ENCODE measurements at regions not wholly inside any gene's neighbourhood (a gene's known extent, or its start where the extent isn't known, plus 50 kb on each side); places are given as distances from the start of the nearest gene placed in this dataset.

- no peak for TF ChIP-seq EZH2phosphoT487 (IDR thresholded peaks at IDR 0.05; ENCODE audit: borderline replicate concordance, low read length)
- TF ChIP-seq, protein P1, sequence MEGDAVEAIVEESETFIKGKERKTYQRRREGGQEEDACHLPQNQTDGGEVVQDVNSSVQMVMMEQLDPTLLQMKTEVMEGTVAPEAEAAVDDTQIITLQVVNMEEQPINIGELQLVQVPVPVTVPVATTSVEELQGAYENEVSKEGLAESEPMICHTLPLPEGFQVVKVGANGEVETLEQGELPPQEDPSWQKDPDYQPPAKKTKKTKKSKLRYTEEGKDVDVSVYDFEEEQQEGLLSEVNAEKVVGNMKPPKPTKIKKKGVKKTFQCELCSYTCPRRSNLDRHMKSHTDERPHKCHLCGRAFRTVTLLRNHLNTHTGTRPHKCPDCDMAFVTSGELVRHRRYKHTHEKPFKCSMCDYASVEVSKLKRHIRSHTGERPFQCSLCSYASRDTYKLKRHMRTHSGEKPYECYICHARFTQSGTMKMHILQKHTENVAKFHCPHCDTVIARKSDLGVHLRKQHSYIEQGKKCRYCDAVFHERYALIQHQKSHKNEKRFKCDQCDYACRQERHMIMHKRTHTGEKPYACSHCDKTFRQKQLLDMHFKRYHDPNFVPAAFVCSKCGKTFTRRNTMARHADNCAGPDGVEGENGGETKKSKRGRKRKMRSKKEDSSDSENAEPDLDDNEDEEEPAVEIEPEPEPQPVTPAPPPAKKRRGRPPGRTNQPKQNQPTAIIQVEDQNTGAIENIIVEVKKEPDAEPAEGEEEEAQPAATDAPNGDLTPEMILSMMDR (IDR thresholded peaks at IDR 0.05; ENCODE audit: low read depth, low read length, poor library complexity, severe bottlenecking), result no peak
Observed at GRCh38 chr4:176970853-176971252, 178.1 kb upstream of the VEGFC start.
